Body of pancreas (tissue), 4 donors: ENCODE measurements at regions not wholly inside any gene's neighbourhood (a gene's known extent, or its start where the extent isn't known, plus 50 kb on each side); places are given as distances from the start of the nearest gene placed in this dataset.

Experiments used
- ATAC-seq: fragments of 150-250 bp; one replicate; pipeline ENCODE4 v1.9.1; 2016
- DNase-seq, 4 donors: peaks; one replicate each; pipeline ENCODE4 v3.0.0-alpha.2; 2019
- H3K27ac ChIP-seq, 4 donors: fragments of 200-600 bp; sonication (generic); 1 replicate in 3 of 4; 2 replicates in 1 of 4; pipeline versions ENCODE4 v1.5.1 to v1.6.1; 2016 to 2019; ENCODE audit warnings: mild to moderate bottlenecking in 1 of 4, mixed read lengths in 1 of 4, moderate library complexity in 1 of 4
- H3K27me3 ChIP-seq, 2 donors: fragments of 200-600 bp; sonication (generic); one replicate each; pipeline ENCODE4 v1.6.0; 2016; ENCODE audit warnings: mild to moderate bottlenecking in 1 of 2
- H3K36me3 ChIP-seq, 2 donors: fragments of 200-600 bp; sonication (generic); replicated peaks in 1 of 2; 2 replicates each; pipeline ENCODE4 v1.5.1; 2016; ENCODE audit warnings: low read depth in 2 of 2; ENCODE audit not compliant: insufficient read depth in 1 of 2
- H3K4me1 ChIP-seq: fragments of 200-600 bp; sonication (generic); one replicate; pipeline ENCODE4 v1.6.0; 2016
- H3K4me3 ChIP-seq, 2 donors: fragments of 200-600 bp; sonication (generic); 1 replicate in 1 of 2; 2 replicates in 1 of 2; pipeline ENCODE4 v1.5.1; 2016 to 2019
- H3K9me3 ChIP-seq, 3 donors: fragments of 200-600 bp; sonication (generic); 1 replicate in 2 of 3; 2 replicates in 1 of 3; pipeline ENCODE4 v1.5.1; 2016
- CTCF ChIP-seq, 7 experiments: fragments of 450-650 bp in 4 of 7; fragments of 200-600 bp in 3 of 7; sonication (generic) in 3 of 7; IDR thresholded peaks; one replicate each; pipeline ENCODE4 v1.5.1; 2016 to 2019; ENCODE audit warnings: antibody characterized with exemption in 7 of 7
- POLR2A ChIP-seq, 3 donors: fragments of 450-650 bp; IDR thresholded peaks; one replicate each; pipeline ENCODE4 v1.6.1; 2016; ENCODE audit warnings: antibody characterized with exemption in 3 of 3, mild to moderate bottlenecking in 2 of 3
- WGBS, 2 donors: methylation state at CpG; one replicate each; pipeline ENCODE4 v1.1.5; 2017; 5-methylcytosine and 5-hydroxymethylcytosine counted together
- intact Hi-C: fragments of 100-400 bp; cut with DNase I; formaldehyde crosslinking; loops from one replicate; pipeline ENCODE4 v1.15.1; 2023

GRCh38 chr2:175236930-175237329, 55.4 kb upstream of the ATP5MC3 start:
- ATAC-seq, result no peak
- no peak for TF ChIP-seq POLR2A (IDR thresholded peaks at IDR 0.05)
- no peak for TF ChIP-seq CTCF (IDR thresholded peaks at IDR 0.05)

DNA sequence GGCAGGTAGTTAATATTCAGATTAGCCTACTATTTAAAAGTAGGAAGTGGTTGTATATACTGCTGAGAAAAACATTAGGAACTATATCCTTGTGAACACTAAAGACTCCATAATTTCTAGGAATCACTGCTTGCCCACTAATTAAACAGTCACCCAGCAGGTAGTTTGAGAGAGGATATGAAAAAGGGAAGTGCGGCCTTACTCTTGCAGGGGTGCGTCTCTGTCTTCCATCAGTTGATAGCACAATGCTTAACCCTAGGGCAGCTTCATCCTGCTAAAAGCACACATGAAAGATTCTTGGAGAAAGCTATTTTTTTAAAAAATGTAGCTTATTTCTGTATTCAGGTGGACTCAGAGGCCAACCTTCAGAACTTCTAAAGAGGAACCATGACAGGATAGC, 53.1 kb upstream of the ATP5MC3 start:
- intact Hi-C loops, result no loop called here
- peaks cover 0 to 2% (median 0%) of the 10 kb centered on the region in 3 donors for H3K9me3 ChIP-seq
- no peak overlapping the region for H3K4me3 ChIP-seq
- H3K27ac ChIP-seq, result no peak overlapping the region
- TF ChIP-seq POLR2A (IDR thresholded peaks at IDR 0.05) (no peak), CTCF (IDR thresholded peaks at IDR 0.05) (no peak)
- no peaks in the 10 kb centered on the region for H3K36me3 ChIP-seq
- H3K27me3 ChIP-seq, result no peaks in the 10 kb centered on the region
- 78 to 91% methylated on average over 2 of the region's 2 CpGs for WGBS, 2 donors
- no peak for ATAC-seq
- DNase-seq, result no peak
- H3K4me1 ChIP-seq, result no peaks in the 10 kb centered on the region

More at GRCh38 chr2:175236930-175237329, 55.4 kb upstream of the ATP5MC3 start:
- Histone ChIP-seq H3K4me3 (no peak overlapping the region), H3K9me3 (peaks cover 0 to 7% (median 0%) of the 10 kb centered on the region in 3 donors), H3K27ac (no peak overlapping the region), H3K36me3 (no peaks in the 10 kb centered on the region), H3K27me3 (no peaks in the 10 kb centered on the region), H3K4me1 (no peaks in the 10 kb centered on the region)
- no peak for DNase-seq
- 71 to 75% methylated on average over 4 of the region's 4 CpGs for WGBS, 2 donors
- intact Hi-C loops, result no loop called here

DNA sequence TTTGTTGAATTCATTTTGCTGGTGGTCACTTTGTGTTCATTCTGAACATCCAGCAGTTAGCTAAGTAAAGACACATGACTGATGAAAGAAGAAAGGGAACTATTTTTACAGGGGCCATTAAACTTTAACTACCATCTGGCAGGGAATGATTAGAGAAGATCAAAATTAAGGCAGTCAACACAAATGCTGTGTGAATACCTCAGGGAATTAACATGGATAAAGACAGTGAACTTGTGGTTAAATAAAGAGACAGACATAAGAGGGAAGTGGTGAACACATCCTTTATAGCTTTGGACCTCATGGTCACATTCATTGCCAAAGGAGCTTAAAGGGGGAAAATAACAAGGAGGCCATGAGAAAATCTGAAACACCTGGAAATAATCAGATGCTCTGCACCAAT, 52.6 kb upstream of the ATP5MC3 start:
- intact Hi-C loops, result no loop called here
- H3K36me3 ChIP-seq, result no peaks in the 10 kb centered on the region
- H3K27ac ChIP-seq, result no peak overlapping the region
- no peak overlapping the region for H3K4me3 ChIP-seq
- TF ChIP-seq CTCF (IDR thresholded peaks at IDR 0.05) (no peak), POLR2A (IDR thresholded peaks at IDR 0.05) (no peak)
- no peaks in the 10 kb centered on the region for H3K27me3 ChIP-seq
- DNase-seq, result no peak
- ATAC-seq, result no peak
- no peaks in the 10 kb centered on the region for H3K9me3 ChIP-seq
- no peaks in the 10 kb centered on the region for H3K4me1 ChIP-seq

GRCh38 chr2:175233135-175233719, 51.7 kb upstream of the ATP5MC3 start:
- DNase-seq (no peak), ATAC-seq (no peak)
- 19 to 31% methylated on average over 4 of the region's 4 CpGs for WGBS, 2 donors
- Histone ChIP-seq H3K36me3 (no peaks in the 10 kb centered on the region), H3K27me3 (no peaks in the 10 kb centered on the region), H3K4me3 (no peak overlapping the region), H3K9me3 (no peaks in the 10 kb centered on the region), H3K4me1 (no peaks in the 10 kb centered on the region), H3K27ac (no peak overlapping the region)
- intact Hi-C loops, result no loop called here
- TF ChIP-seq POLR2A (IDR thresholded peaks at IDR 0.05) (no peak), CTCF (IDR thresholded peaks at IDR 0.05) (no peak)
